SK-N-SH (cell line): ENCODE measurements at regions not wholly inside any gene's neighbourhood (a gene's known extent, or its start where the extent isn't known, plus 50 kb on each side); places are given as distances from the start of the nearest gene placed in this dataset.

Experiments
- CTCF ChIA-PET: fragments of 300-600, 350-600 bp; formaldehyde crosslinking; extraction: SDS; loops from one replicate; lab custom pipeline; 2021; lab: Yijun Ruan, JAX
- POLR2A ChIA-PET: fragments of 350-600 bp; sonication (Branson Sonifier 250); formaldehyde crosslinking; extraction: SDS; loops from one replicate; lab custom pipeline; 2020; ENCODE audit warnings: antibody characterized with exemption, inconsistent platforms; lab: Yijun Ruan, JAX
- DNase-seq: peaks from one replicate; pipeline ENCODE4 v3.0.0; 2012
- H2AFZ ChIP-seq: fragments of 200-600 bp; sonication (generic); 2 replicates; pipeline ENCODE4 v1.8.1; 2016; ENCODE audit warnings: antibody characterized with exemption, mild to moderate bottlenecking, low read depth
- H3F3A ChIP-seq: fragments of 200-600 bp; sonication (generic); replicated peaks from 2 replicates; pipeline ENCODE3; 2016; ENCODE audit warnings: antibody characterized with exemption, mild to moderate bottlenecking; ENCODE audit not compliant: insufficient read depth
- H3K27ac ChIP-seq, 2 experiments: fragments of 200-500 bp in 1 of 2; fragments of 200-600 bp in 1 of 2; sonication (Bioruptor generic) in 1 of 2; sonication (generic), shearing (Covaris generic) in 1 of 2; 2 replicates each; pipeline versions ENCODE4 v1.5.1 to v1.6.1; 2014 to 2016; ENCODE audit warnings: low read depth in 2 of 2, inconsistent platforms in 1 of 2, low read length in 1 of 2, mild to moderate bottlenecking in 1 of 2, mixed read lengths in 1 of 2
- H3K27me3 ChIP-seq: fragments of 200-600 bp; sonication (generic), shearing (Covaris generic); 2 replicates; pipeline ENCODE4 v1.6.1; 2016; ENCODE audit warnings: mixed run types; ENCODE audit not compliant: insufficient read depth
- H3K36me3 ChIP-seq, 2 experiments: fragments of 200-500 bp in 1 of 2; fragments of 200-600 bp in 1 of 2; sonication (Bioruptor generic) in 1 of 2; sonication (generic) in 1 of 2; replicated peaks in 1 of 2; 2 replicates each; pipeline versions ENCODE3 to v1.5.1; 2014 to 2016; ENCODE audit warnings: low read length in 1 of 2, mild to moderate bottlenecking in 1 of 2; ENCODE audit not compliant: insufficient read depth in 2 of 2, control insufficient read depth in 1 of 2
- H3K4me1 ChIP-seq, 2 experiments: fragments of 200-500 bp in 1 of 2; fragments of 200-600 bp in 1 of 2; sonication (Bioruptor generic) in 1 of 2; sonication (generic), shearing (Covaris generic) in 1 of 2; 2 replicates each; pipeline versions ENCODE4 v1.5.1 to v1.6.1; 2014 to 2016; ENCODE audit warnings: low read depth in 1 of 2, low read length in 1 of 2, mixed run types in 1 of 2; ENCODE audit not compliant: insufficient read depth in 2 of 2, control insufficient read depth in 1 of 2
- H3K4me2 ChIP-seq: fragments of 200-600 bp; sonication (generic), shearing (Covaris generic); 2 replicates; pipeline ENCODE4 v1.6.1; 2017; ENCODE audit warnings: mixed run types
- H3K4me3 ChIP-seq, 2 experiments: fragments of 200-500 bp in 1 of 2; fragments of 200-600 bp in 1 of 2; sonication (Bioruptor generic) in 1 of 2; sonication (generic), shearing (Covaris generic) in 1 of 2; 2 replicates each; pipeline versions ENCODE4 v1.5.1 to v1.8.1; 2014 to 2016; ENCODE audit warnings: low read depth in 2 of 2, inconsistent platforms in 1 of 2, low read length in 1 of 2, mild to moderate bottlenecking in 1 of 2, mixed read lengths in 1 of 2, moderate library complexity in 1 of 2
- H3K79me2 ChIP-seq: fragments of 200-600 bp; sonication (generic); 2 replicates; pipeline ENCODE4 v1.8.1; 2017; ENCODE audit warnings: mild to moderate bottlenecking; ENCODE audit not compliant: insufficient read depth
- H3K9ac ChIP-seq: fragments of 200-600 bp; sonication (generic); 2 replicates; pipeline ENCODE4 v1.6.1; 2017; ENCODE audit warnings: mixed run types
- H3K9me2 ChIP-seq: fragments of 200-600 bp; sonication (generic); 2 replicates; pipeline ENCODE4 v1.6.1; 2017; ENCODE audit warnings: mixed run types
- H3K9me3 ChIP-seq: fragments of 200-600 bp; sonication (generic); 2 replicates; pipeline ENCODE4 v1.6.1; 2017; ENCODE audit warnings: mixed run types, mild to moderate bottlenecking, moderate library complexity
- H4K20me1 ChIP-seq: fragments of 200-600 bp; sonication (generic); 2 replicates; pipeline ENCODE4 v1.6.1; 2017; ENCODE audit warnings: mild to moderate bottlenecking, mixed run types; ENCODE audit not compliant: insufficient read depth
- CHD2 ChIP-seq: fragments of 150-350 bp; IDR thresholded peaks from 2 replicates; pipeline ENCODE4 v1.6.1; 2018; ENCODE audit warnings: low read length; ENCODE audit not compliant: partially characterized antibody
- ELF1 ChIP-seq: IDR thresholded peaks from 2 replicates; pipeline ENCODE4 v1.4.0; 2012
- EP300 ChIP-seq, 2 experiments: IDR thresholded peaks; 2 replicates each; pipeline versions ENCODE4 v1.4.0 to v1.6.1; 2012; ENCODE audit warnings: borderline replicate concordance in 1 of 2, low read depth in 1 of 2, low read length in 1 of 2
- EZH2phosphoT487 ChIP-seq: fragments of 200-600 bp; sonication (generic); IDR thresholded peaks from 2 replicates; pipeline ENCODE4 v1.6.1; 2017; ENCODE audit warnings: low read depth, mixed run types, mild to moderate bottlenecking, antibody characterized with exemption, moderate library complexity, borderline replicate concordance
- GABPA ChIP-seq: IDR thresholded peaks from 2 replicates; pipeline ENCODE4 v1.4.0; 2012; ENCODE audit warnings: low read depth, mild to moderate bottlenecking
- IRF3 ChIP-seq: fragments of 150-350 bp; IDR thresholded peaks from 2 replicates; pipeline ENCODE4 v1.6.1; 2016; ENCODE audit warnings: mild to moderate bottlenecking, low read depth, low read length
- MEF2A ChIP-seq: IDR thresholded peaks from 2 replicates; pipeline ENCODE4 v1.4.0; 2012; ENCODE audit warnings: low read depth, borderline replicate concordance
- NFIC ChIP-seq: IDR thresholded peaks from 2 replicates; pipeline ENCODE4 v1.4.0; 2012; ENCODE audit warnings: borderline replicate concordance
- RAD21 ChIP-seq: IDR thresholded peaks from 2 replicates; pipeline ENCODE4 v1.6.1; 2012; ENCODE audit warnings: mild to moderate bottlenecking, low read length
- RFX5 ChIP-seq: IDR thresholded peaks from 2 replicates; pipeline ENCODE4 v1.6.1; 2012; ENCODE audit warnings: mild to moderate bottlenecking, improper control_type of control experiment, low read length
- TAF1 ChIP-seq: IDR thresholded peaks from 2 replicates; pipeline ENCODE4 v1.6.1; 2012; ENCODE audit warnings: low read depth, mild to moderate bottlenecking, low read length, moderate library complexity, borderline replicate concordance
- TEAD4 ChIP-seq: IDR thresholded peaks from 2 replicates; pipeline ENCODE4 v1.4.0; 2012; ENCODE audit warnings: mild to moderate bottlenecking, borderline replicate concordance; ENCODE audit not compliant: insufficient read depth
- USF1 ChIP-seq: IDR thresholded peaks from 2 replicates; pipeline ENCODE4 v1.4.0; 2012; ENCODE audit warnings: low read depth, borderline replicate concordance
- USF2 ChIP-seq: fragments of 150-350 bp; IDR thresholded peaks from 2 replicates; pipeline ENCODE4 v1.6.1; 2017; ENCODE audit warnings: antibody characterized with exemption, low read length, low read depth, borderline replicate concordance
- WGBS: methylation state at CpG from one replicate; pipeline ENCODE4 v1.1.6; 2017; ENCODE audit warnings: low lambda C conversion rate; 5-methylcytosine and 5-hydroxymethylcytosine counted together

GRCh38 chr9:103997856-103998370, 96.2 kb upstream of the SMC2 start:
- 3% methylated on average over 3 of the region's 3 CpGs for WGBS
- Histone ChIP-seq H3K27ac (no peak overlapping the region), H3K9me2 (no peaks in the 10 kb centered on the region), H3F3A (no peaks in the 10 kb centered on the region), H3K27me3 (no peaks in the 10 kb centered on the region), H2AFZ (0 out of 2 replicates have a peak overlapping the region, but pooled peaks have one; percentile 59), H3K79me2 (no peaks in the 10 kb centered on the region), H3K4me2 (no peak overlapping the region), H3K9me3 (no peaks in the 10 kb centered on the region), H4K20me1 (no peaks in the 10 kb centered on the region), H3K4me3 (no peak overlapping the region), H3K36me3 (no peaks in the 10 kb centered on the region), H3K4me1 (no peaks in the 10 kb centered on the region), H3K9ac (no peak overlapping the region)
- ChIA-PET POLR2A (no interaction called here), CTCF (no interaction called here)
- no peak for DNase-seq
- TF ChIP-seq USF1 (no peak), IRF3 (no peak), ELF1 (no peak), EP300 (IDR thresholded peaks at IDR 0.05; ENCODE audit: borderline replicate concordance in 1 of 2, low read depth in 1 of 2, low read length in 1 of 2) (no peak), RAD21 (no peak), USF2 (no peak), EZH2phosphoT487 (no peak), TEAD4 (no peak), TAF1 (no peak), GABPA (no peak)

GRCh38 chr9:103999375-104000062, 94.6 kb upstream of the SMC2 start:
- H3K9ac ChIP-seq, result no peak overlapping the region
- no peaks in the 10 kb centered on the region for H4K20me1 ChIP-seq
- ChIA-PET POLR2A (no interaction called here), CTCF (interaction anchor here (0.6 kb wide), 1 partner anchor 30 kb away, joined by 3 read pairs; no protein-coding TSS in a partner anchor)
- peak; percentile 3 for DNase-seq
- no peaks in the 10 kb centered on the region for H3F3A ChIP-seq
- no peak for TF ChIP-seq NFIC
- TF ChIP-seq CHD2, result no peak
- TF ChIP-seq RFX5, result no peak
- TF ChIP-seq MEF2A, result no peak
- no peak overlapping the region for H3K27ac ChIP-seq
- no peaks in the 10 kb centered on the region for H3K36me3 ChIP-seq
- H3K9me2 ChIP-seq, result no peaks in the 10 kb centered on the region
- no peaks in the 10 kb centered on the region for H3K9me3 ChIP-seq
- H3K4me2 ChIP-seq, result no peak overlapping the region
- H2AFZ ChIP-seq, result no peak overlapping the region
- no peaks in the 10 kb centered on the region for H3K27me3 ChIP-seq
- WGBS, result 55% methylated on average over 19 of the region's 40 CpGs
- H3K4me1 ChIP-seq, result no peaks in the 10 kb centered on the region
- H3K4me3 ChIP-seq, result no peak overlapping the region
- H3K79me2 ChIP-seq, result no peaks in the 10 kb centered on the region
